Neural cell (in vitro differentiated cells): ENCODE measurements at regions not wholly inside any gene's neighbourhood (a gene's known extent, or its start where the extent isn't known, plus 50 kb on each side); places are given as distances from the start of the nearest gene placed in this dataset.

Experiments
- H2AFZ ChIP-seq: fragments of 200-600, 300-800 bp; sonication (generic), shearing (Covaris generic); 2 replicates; pipeline ENCODE4 v1.6.0; 2014; ENCODE audit warnings: low read depth, mild to moderate bottlenecking, antibody characterized with exemption, low read length, moderate library complexity
- H3F3A ChIP-seq: fragments of 200-600 bp; shearing (Covaris generic); 2 replicates; pipeline ENCODE4 v1.6.1; 2016; ENCODE audit warnings: mild to moderate bottlenecking, moderate library complexity, mixed read lengths, antibody characterized with exemption, low read length; ENCODE audit not compliant: insufficient read depth, poor library complexity, severe bottlenecking
- H3K27ac ChIP-seq: fragments of 200-600, 300-800 bp; sonication (generic), shearing (Covaris generic); 2 replicates; pipeline ENCODE4 v1.5.1; 2014; ENCODE audit warnings: mild to moderate bottlenecking, low read length, moderate library complexity
- H3K27me3 ChIP-seq: fragments of 300-800, 200-600 bp; sonication (generic), shearing (Covaris generic); 2 replicates; pipeline ENCODE4 v1.6.0; 2014; ENCODE audit warnings: mild to moderate bottlenecking, low read depth, low read length, moderate library complexity; ENCODE audit not compliant: insufficient read depth
- H3K36me3 ChIP-seq: fragments of 300-800, 200-600 bp; sonication (generic), shearing (Covaris generic); 2 replicates; pipeline ENCODE4 v1.5.1; 2014; ENCODE audit warnings: mild to moderate bottlenecking, antibody characterized with exemption, low read length, moderate library complexity; ENCODE audit not compliant: insufficient read depth
- H3K4me2 ChIP-seq: fragments of 300-800, 200-600 bp; sonication (generic), shearing (Covaris generic); 2 replicates; pipeline ENCODE4 v1.6.0; 2014; ENCODE audit warnings: mild to moderate bottlenecking, low read length
- H3K4me3 ChIP-seq: fragments of 300-800, 200-600 bp; sonication (generic), shearing (Covaris generic); 2 replicates; pipeline ENCODE4 v1.5.1; 2014; ENCODE audit warnings: mild to moderate bottlenecking, low read length, moderate library complexity
- H3K79me2 ChIP-seq: fragments of 200-600 bp; shearing (Covaris generic); replicated peaks from 2 replicates; pipeline ENCODE4 v1.6.0; 2014; ENCODE audit warnings: mild to moderate bottlenecking, low read length, moderate library complexity; ENCODE audit not compliant: insufficient read depth
- H3K9ac ChIP-seq: fragments of 300-800, 200-600 bp; sonication (generic), shearing (Covaris generic); 2 replicates; pipeline ENCODE4 v1.6.1; 2016; ENCODE audit warnings: mild to moderate bottlenecking, low read length, mixed read lengths
- H3K9me2 ChIP-seq: fragments of 200-600 bp; shearing (Covaris generic); 2 replicates; pipeline ENCODE4 v1.6.1; 2016; ENCODE audit warnings: mild to moderate bottlenecking, low read length, mixed read lengths; ENCODE audit not compliant: insufficient read depth
- H3K9me3 ChIP-seq: fragments of 200-600, 300-800 bp; sonication (generic), shearing (Covaris generic); 2 replicates; pipeline ENCODE4 v1.6.1; 2016; ENCODE audit warnings: mild to moderate bottlenecking, mixed run types, low read length, moderate library complexity, mixed read lengths
- H4K20me1 ChIP-seq: fragments of 200-600 bp; shearing (Covaris generic); 2 replicates; pipeline ENCODE4 v1.6.1; 2016; ENCODE audit warnings: mild to moderate bottlenecking, mixed run types; ENCODE audit not compliant: insufficient read depth
- EP300 ChIP-seq: fragments of 450-650 bp; conservative IDR thresholded peaks from 2 replicates; pipeline ENCODE4 v1.6.1; 2014; ENCODE audit warnings: antibody characterized with exemption, mild to moderate bottlenecking, moderate library complexity; ENCODE audit not compliant: poor library complexity, severe bottlenecking
- EZH2 ChIP-seq: fragments of 200-600, 300-800 bp; shearing (Covaris generic), sonication (generic); IDR thresholded peaks from 2 replicates; pipeline ENCODE4 v1.6.1; 2014; ENCODE audit warnings: antibody characterized with exemption, low read length, borderline replicate concordance, mild to moderate bottlenecking; ENCODE audit not compliant: insufficient read depth, poor library complexity, severe bottlenecking
- MXI1 ChIP-seq: fragments of 450-650 bp; conservative IDR thresholded peaks from 2 replicates; pipeline ENCODE4 v1.6.1; 2014; ENCODE audit warnings: antibody characterized with exemption, mild to moderate bottlenecking; ENCODE audit not compliant: poor library complexity, severe bottlenecking
- POLR2AphosphoS5 ChIP-seq: IDR thresholded peaks from 2 replicates; pipeline ENCODE4 v1.6.1; 2012
- RAD21 ChIP-seq: fragments of 450-650 bp; conservative IDR thresholded peaks from 2 replicates; pipeline ENCODE4 v1.6.1; 2014; ENCODE audit warnings: antibody characterized with exemption, mild to moderate bottlenecking, moderate library complexity
- REST ChIP-seq: IDR thresholded peaks from 2 replicates; pipeline ENCODE4 v1.6.1; 2012; ENCODE audit warnings: borderline replicate concordance
- SMC3 ChIP-seq: fragments of 450-650 bp; conservative IDR thresholded peaks from 2 replicates; pipeline ENCODE4 v1.6.1; 2014; ENCODE audit warnings: antibody characterized with exemption, mild to moderate bottlenecking, moderate library complexity; ENCODE audit not compliant: poor library complexity
- TAF1 ChIP-seq: IDR thresholded peaks from 2 replicates; pipeline ENCODE4 v1.6.1; 2012; ENCODE audit warnings: low read depth
- TF ChIP-seq, protein P1 (sequence below): fragments of 450-650 bp; IDR thresholded peaks from 2 replicates; pipeline ENCODE4 v1.5.1; 2014; ENCODE audit warnings: antibody characterized with exemption, mild to moderate bottlenecking, moderate library complexity; ENCODE audit not compliant: poor library complexity, severe bottlenecking

DNA sequence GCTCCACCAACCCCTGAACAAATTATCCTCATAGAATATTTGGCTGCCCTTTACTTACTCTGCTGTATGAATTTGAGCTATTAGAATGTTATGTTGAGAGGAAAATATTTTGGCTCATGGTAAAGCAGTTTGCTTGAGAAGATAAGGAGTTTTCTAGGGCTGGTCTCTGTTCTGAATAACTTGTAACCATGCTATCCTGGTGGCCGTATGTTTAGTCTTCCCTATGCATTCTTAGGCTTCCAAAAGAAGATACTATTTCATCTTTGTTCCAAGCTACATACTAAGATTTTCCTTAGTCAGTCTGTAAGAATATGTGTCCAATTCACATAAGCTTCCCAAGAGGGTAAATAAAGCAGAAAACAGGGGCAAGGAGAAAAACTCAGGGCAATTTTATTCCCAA is 1105.1 kb upstream of the PIK3C3 start:
- TF ChIP-seq POLR2AphosphoS5 = no peak
- TF ChIP-seq EP300 = no peak
- TF ChIP-seq SMC3 = no peak
- TF ChIP-seq MXI1 = no peak
- TF ChIP-seq, protein P1, sequence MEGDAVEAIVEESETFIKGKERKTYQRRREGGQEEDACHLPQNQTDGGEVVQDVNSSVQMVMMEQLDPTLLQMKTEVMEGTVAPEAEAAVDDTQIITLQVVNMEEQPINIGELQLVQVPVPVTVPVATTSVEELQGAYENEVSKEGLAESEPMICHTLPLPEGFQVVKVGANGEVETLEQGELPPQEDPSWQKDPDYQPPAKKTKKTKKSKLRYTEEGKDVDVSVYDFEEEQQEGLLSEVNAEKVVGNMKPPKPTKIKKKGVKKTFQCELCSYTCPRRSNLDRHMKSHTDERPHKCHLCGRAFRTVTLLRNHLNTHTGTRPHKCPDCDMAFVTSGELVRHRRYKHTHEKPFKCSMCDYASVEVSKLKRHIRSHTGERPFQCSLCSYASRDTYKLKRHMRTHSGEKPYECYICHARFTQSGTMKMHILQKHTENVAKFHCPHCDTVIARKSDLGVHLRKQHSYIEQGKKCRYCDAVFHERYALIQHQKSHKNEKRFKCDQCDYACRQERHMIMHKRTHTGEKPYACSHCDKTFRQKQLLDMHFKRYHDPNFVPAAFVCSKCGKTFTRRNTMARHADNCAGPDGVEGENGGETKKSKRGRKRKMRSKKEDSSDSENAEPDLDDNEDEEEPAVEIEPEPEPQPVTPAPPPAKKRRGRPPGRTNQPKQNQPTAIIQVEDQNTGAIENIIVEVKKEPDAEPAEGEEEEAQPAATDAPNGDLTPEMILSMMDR = no peak
- TF ChIP-seq EZH2 = no peak
- TF ChIP-seq RAD21 = no peak
- TF ChIP-seq REST = no peak
- H3K4me3 ChIP-seq = no peak overlapping the region
- no peaks in the 10 kb centered on the region for H3K9me2 ChIP-seq
- no peaks in the 10 kb centered on the region for H3F3A ChIP-seq
- no peaks in the 10 kb centered on the region for H3K79me2 ChIP-seq
- no peak overlapping the region for H3K27ac ChIP-seq
- H3K27me3 ChIP-seq = no peaks in the 10 kb centered on the region
- no peak overlapping the region for H3K4me2 ChIP-seq
- no peaks in the 10 kb centered on the region for H3K9me3 ChIP-seq
- H3K36me3 ChIP-seq = no peaks in the 10 kb centered on the region
- no peak overlapping the region for H2AFZ ChIP-seq
- no peak overlapping the region for H3K9ac ChIP-seq
- H4K20me1 ChIP-seq = no peaks in the 10 kb centered on the region

- no peak overlapping the region for H3K9ac ChIP-seq
Measured at GRCh38 chr18:40841467-40841866, 1113.6 kb upstream of the PIK3C3 start.

More at GRCh38 chr18:40841467-40841866, 1113.6 kb upstream of the PIK3C3 start:
- Histone ChIP-seq H4K20me1 (no peaks in the 10 kb centered on the region), H3K9me3 (no peaks in the 10 kb centered on the region), H2AFZ (no peak overlapping the region), H3F3A (no peaks in the 10 kb centered on the region), H3K27me3 (no peaks in the 10 kb centered on the region), H3K4me2 (no peak overlapping the region), H3K27ac (no peak overlapping the region), H3K79me2 (no peaks in the 10 kb centered on the region), H3K36me3 (no peaks in the 10 kb centered on the region), H3K9me2 (no peaks in the 10 kb centered on the region), H3K4me3 (no peak overlapping the region)
- TF ChIP-seq RAD21 = no peak
- TF ChIP-seq EP300 = no peak
- TF ChIP-seq, protein P1 = no peak
- no peak for TF ChIP-seq REST
- no peak for TF ChIP-seq TAF1
- TF ChIP-seq EZH2 = no peak
- no peak for TF ChIP-seq POLR2AphosphoS5
- no peak for TF ChIP-seq SMC3
- no peak for TF ChIP-seq MXI1
